GM23248 (cell line): ENCODE measurements at regions not wholly inside any gene's neighbourhood (a gene's known extent, or its start where the extent isn't known, plus 50 kb on each side); places are given as distances from the start of the nearest gene placed in this dataset.

ENCODE experiments used
- EZH2 ChIP-seq: fragments of 200-600 bp; sonication (generic); IDR thresholded peaks from 2 replicates; pipeline ENCODE4 v1.6.1; 2018; ENCODE audit warnings: antibody characterized with exemption, mild to moderate bottlenecking; ENCODE audit not compliant: insufficient read depth, poor library complexity, severe bottlenecking
- EZH2phosphoT487 ChIP-seq: fragments of 200-600 bp; sonication (generic); IDR thresholded peaks from 2 replicates; pipeline ENCODE4 v1.6.1; 2018; ENCODE audit warnings: antibody characterized with exemption, moderate library complexity, mild to moderate bottlenecking, low read depth; ENCODE audit not compliant: insufficient read depth

DNA sequence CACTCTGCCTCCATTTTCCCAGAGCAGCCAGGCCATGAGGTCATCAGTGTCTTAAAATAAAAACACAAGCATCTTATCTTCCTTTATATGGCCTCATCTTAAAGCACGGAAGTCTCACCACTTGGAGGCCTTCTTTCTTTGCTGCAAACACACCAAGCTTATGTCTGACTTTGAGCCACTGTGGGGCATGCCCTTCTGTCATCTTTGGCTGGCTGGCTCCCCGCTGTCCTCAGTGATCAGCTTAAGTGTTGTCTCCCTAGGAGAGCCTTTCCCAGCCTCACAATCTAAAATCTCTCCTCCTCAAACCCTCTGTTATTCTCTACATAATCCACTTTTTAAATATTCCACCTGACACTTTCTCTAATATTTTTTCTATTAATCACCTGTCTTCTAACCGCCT is 191.6 kb upstream of the TTC29 start:
- TF ChIP-seq EZH2 (no peak), EZH2phosphoT487 (no peak)
